ENCODE measurements at regions not wholly inside any gene's neighbourhood (a gene's known extent, or its start where the extent isn't known, plus 50 kb on each side); places are given as distances from the start of the nearest gene placed in this dataset.
A peak's percentile ranks its signal among the peaks of the same experiment; 100 is the strongest.

DNA sequence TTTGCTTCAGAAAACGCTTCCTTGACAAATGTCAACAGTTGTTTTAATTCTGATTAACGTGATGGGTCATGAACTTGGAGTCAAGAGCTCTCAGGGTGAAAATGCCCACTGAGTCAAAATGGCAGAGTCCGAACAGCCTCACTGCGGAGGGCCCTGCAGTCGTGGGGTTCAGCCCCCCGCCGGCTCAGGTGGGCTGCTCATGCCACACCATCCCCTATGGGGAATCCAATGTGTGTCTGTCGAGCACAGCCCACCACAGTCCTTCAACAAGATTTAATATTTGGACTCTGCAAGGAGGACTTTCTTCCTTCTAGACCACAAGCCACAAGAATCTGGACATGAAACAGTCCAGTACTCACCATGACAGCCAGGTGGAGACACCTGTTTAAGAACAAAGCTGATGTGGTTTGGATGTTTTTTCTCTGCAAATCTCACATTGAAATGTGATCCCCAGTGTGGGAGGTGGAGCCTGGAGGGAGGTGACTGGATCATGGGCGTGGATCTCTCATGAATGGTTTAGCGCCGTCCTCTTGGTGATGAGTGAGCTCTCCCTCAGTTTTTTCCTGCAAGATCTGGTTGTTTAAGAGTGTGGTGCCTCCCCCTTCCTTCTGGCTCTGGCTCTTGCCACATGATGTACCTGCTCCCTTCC, 201.0 kb downstream of the NDUFA10 start:
- TF ChIP-seq, protein P1, sequence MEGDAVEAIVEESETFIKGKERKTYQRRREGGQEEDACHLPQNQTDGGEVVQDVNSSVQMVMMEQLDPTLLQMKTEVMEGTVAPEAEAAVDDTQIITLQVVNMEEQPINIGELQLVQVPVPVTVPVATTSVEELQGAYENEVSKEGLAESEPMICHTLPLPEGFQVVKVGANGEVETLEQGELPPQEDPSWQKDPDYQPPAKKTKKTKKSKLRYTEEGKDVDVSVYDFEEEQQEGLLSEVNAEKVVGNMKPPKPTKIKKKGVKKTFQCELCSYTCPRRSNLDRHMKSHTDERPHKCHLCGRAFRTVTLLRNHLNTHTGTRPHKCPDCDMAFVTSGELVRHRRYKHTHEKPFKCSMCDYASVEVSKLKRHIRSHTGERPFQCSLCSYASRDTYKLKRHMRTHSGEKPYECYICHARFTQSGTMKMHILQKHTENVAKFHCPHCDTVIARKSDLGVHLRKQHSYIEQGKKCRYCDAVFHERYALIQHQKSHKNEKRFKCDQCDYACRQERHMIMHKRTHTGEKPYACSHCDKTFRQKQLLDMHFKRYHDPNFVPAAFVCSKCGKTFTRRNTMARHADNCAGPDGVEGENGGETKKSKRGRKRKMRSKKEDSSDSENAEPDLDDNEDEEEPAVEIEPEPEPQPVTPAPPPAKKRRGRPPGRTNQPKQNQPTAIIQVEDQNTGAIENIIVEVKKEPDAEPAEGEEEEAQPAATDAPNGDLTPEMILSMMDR (IDR thresholded peaks at IDR 0.05) = peak in 3 of 7 experiments; percentile 10 to 33 (median 29)
- TF ChIP-seq POLR2A (IDR thresholded peaks at IDR 0.05) = no peak
